ENCODE measurements at regions not wholly inside any gene's neighbourhood (a gene's known extent, or its start where the extent isn't known, plus 50 kb on each side); places are given as distances from the start of the nearest gene placed in this dataset.

DNA sequence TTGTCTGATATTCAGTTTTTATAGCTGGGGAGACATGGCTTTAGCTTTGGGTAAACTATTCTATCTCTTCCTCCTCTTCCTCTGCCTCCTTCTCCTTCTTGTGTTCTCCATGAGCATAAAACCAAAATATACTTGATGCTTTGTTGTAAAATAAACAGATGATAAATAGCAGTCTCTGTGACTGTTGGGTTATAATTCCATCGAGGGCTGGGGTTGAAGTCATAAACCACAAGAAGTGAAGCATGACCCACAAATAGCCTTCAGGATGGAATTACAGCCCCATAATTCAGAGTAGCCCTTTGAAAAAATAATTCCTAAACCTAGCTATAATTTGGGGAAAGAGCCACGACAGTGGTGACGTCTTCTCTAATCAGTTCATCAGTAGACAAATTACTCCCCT lies 177.7 kb downstream of the SNX19 start:
- no peaks in the 10 kb centered on the region for H3K27me3 Mint-ChIP-seq (ENCODE audit: unreplicated experiment)
- H3K4me1 Mint-ChIP-seq (ENCODE audit: low read depth, unreplicated experiment): peaks cover 13% of the 10 kb centered on the region
- H3K36me3 Mint-ChIP-seq (ENCODE audit: insufficient read depth, unreplicated experiment): no peaks in the 10 kb centered on the region
- CTCF ChIA-PET: no interaction called here
- DNase-seq: no peak
- H3K4me3 Mint-ChIP-seq (ENCODE audit: low read depth, unreplicated experiment): no peak overlapping the region
- no peak overlapping the region for H3K27ac Mint-ChIP-seq (ENCODE audit: unreplicated experiment)
- TF ChIP-seq, protein P1, sequence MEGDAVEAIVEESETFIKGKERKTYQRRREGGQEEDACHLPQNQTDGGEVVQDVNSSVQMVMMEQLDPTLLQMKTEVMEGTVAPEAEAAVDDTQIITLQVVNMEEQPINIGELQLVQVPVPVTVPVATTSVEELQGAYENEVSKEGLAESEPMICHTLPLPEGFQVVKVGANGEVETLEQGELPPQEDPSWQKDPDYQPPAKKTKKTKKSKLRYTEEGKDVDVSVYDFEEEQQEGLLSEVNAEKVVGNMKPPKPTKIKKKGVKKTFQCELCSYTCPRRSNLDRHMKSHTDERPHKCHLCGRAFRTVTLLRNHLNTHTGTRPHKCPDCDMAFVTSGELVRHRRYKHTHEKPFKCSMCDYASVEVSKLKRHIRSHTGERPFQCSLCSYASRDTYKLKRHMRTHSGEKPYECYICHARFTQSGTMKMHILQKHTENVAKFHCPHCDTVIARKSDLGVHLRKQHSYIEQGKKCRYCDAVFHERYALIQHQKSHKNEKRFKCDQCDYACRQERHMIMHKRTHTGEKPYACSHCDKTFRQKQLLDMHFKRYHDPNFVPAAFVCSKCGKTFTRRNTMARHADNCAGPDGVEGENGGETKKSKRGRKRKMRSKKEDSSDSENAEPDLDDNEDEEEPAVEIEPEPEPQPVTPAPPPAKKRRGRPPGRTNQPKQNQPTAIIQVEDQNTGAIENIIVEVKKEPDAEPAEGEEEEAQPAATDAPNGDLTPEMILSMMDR (IDR thresholded peaks at IDR 0.05; ENCODE audit: unreplicated experiment): no peak
- no TSS peak for BruUV-seq (replicated peaks)
- peaks cover 10% of the 10 kb centered on the region for H3K9me3 Mint-ChIP-seq (ENCODE audit: low read depth, unreplicated experiment)
- intact Hi-C loops (cut with micrococcal nuclease; ENCODE audit: unreplicated experiment): no loop called here

DNA sequence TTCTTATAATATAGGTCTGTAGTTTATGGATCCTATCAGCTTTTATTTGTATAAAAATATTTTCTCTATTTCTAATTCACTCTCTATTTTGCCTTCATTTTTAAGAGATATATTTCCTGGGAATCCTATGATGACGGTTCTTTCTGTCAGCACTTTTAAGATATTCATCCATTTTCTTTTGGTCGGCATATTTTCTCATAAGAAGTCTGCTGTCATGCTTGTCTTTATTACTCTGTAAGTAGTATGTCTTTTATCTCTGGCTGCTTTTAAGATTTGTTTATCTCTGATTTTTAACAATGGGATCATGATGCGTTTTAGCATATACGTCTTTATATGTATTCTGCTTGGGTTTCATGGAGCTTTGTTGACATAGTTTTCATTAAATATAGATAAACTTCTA lies 175.5 kb downstream of the SNX19 start:
- H3K4me3 Mint-ChIP-seq (ENCODE audit: low read depth, unreplicated experiment): no peak overlapping the region
- CTCF ChIA-PET: no interaction called here
- intact Hi-C loops (cut with micrococcal nuclease; ENCODE audit: unreplicated experiment): no loop called here

DNA sequence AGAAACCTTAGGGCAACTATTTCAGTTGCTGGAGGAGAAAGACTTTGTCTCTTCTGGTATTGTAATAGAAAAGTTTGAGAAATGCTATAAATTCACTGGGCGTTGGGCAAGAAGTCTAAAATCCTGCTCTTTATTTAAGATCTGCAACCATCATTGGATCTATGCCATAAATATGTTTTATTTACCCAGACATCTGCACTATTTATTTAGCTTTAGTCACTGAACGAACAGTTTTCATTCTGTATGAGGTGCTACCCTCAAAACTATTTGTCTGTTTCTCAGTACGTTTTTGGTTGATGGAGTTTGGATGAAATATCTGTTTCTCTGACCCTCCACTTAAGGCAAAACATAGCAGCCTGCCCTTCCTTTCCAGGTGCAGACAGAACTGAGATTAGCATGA lies 171.5 kb downstream of the SNX19 start:
- intact Hi-C loops (cut with micrococcal nuclease; ENCODE audit: unreplicated experiment): no loop called here
- CTCF ChIA-PET: no interaction called here
- no peak overlapping the region for H3K4me3 Mint-ChIP-seq (ENCODE audit: low read depth, unreplicated experiment)
- TF ChIP-seq, protein P1 (IDR thresholded peaks at IDR 0.05; ENCODE audit: unreplicated experiment): no peak
- no peaks in the 10 kb centered on the region for H3K4me1 Mint-ChIP-seq (ENCODE audit: low read depth, unreplicated experiment)
- no peaks in the 10 kb centered on the region for H3K27me3 Mint-ChIP-seq (ENCODE audit: unreplicated experiment)
- no peak for DNase-seq
- BruUV-seq (replicated peaks): no TSS peak
- H3K9me3 Mint-ChIP-seq (ENCODE audit: low read depth, unreplicated experiment): peaks cover 8% of the 10 kb centered on the region
- no peaks in the 10 kb centered on the region for H3K36me3 Mint-ChIP-seq (ENCODE audit: insufficient read depth, unreplicated experiment)
- H3K27ac Mint-ChIP-seq (ENCODE audit: unreplicated experiment): no peak overlapping the region

More for the DNA sequence above, 175.5 kb downstream of the SNX19 start:
- no peaks in the 10 kb centered on the region for H3K27me3 Mint-ChIP-seq (ENCODE audit: unreplicated experiment)
- peaks cover 13% of the 10 kb centered on the region for H3K4me1 Mint-ChIP-seq (ENCODE audit: low read depth, unreplicated experiment)
- no peak overlapping the region for H3K27ac Mint-ChIP-seq (ENCODE audit: unreplicated experiment)
- no TSS peak for BruUV-seq (replicated peaks)
- DNase-seq: no peak
- peaks cover 8% of the 10 kb centered on the region for H3K9me3 Mint-ChIP-seq (ENCODE audit: low read depth, unreplicated experiment)
- H3K36me3 Mint-ChIP-seq (ENCODE audit: insufficient read depth, unreplicated experiment): no peaks in the 10 kb centered on the region
- TF ChIP-seq, protein P1 (IDR thresholded peaks at IDR 0.05; ENCODE audit: unreplicated experiment): no peak

DNA sequence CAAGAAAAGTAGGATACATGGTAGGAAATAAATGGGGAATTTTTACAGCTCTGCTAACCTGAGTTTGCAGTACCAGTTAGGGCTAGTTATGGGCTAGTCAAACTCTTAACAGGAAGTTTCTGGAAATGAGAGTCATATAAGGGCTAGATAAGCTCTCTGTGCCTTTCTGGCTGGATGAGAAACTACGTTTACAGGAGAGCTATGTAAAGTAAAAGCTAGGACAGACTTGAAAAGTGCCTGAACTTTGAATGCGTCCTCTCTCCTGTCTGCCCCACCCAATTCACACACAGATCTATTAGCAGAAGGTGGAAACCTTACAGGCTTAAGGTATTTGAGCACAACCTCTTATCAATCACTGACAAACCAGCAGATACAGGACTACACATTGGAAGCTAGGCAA lies 167.1 kb downstream of the SNX19 start:
- Mint-ChIP-seq H3K27me3 (ENCODE audit: unreplicated experiment) (no peaks in the 10 kb centered on the region), H3K9me3 (ENCODE audit: low read depth, unreplicated experiment) (no peaks in the 10 kb centered on the region), H3K4me3 (ENCODE audit: low read depth, unreplicated experiment) (no peak overlapping the region), H3K4me1 (ENCODE audit: low read depth, unreplicated experiment) (no peaks in the 10 kb centered on the region), H3K36me3 (ENCODE audit: insufficient read depth, unreplicated experiment) (no peaks in the 10 kb centered on the region), H3K27ac (ENCODE audit: unreplicated experiment) (no peak overlapping the region)
- TF ChIP-seq, protein P1 (IDR thresholded peaks at IDR 0.05; ENCODE audit: unreplicated experiment): no peak
- BruUV-seq (replicated peaks): no TSS peak
- intact Hi-C loops (cut with micrococcal nuclease; ENCODE audit: unreplicated experiment): no loop called here
- CTCF ChIA-PET: no interaction called here
- no peak for DNase-seq

All from Calu3 (cell line).